SK-N-SH treated with all-trans-retinoic acid at 6 μM for 48 hours (cell line): ENCODE measurements at regions not wholly inside any gene's neighbourhood (a gene's known extent, or its start where the extent isn't known, plus 50 kb on each side); places are given as distances from the start of the nearest gene placed in this dataset.

Source experiments
- ARNTL ChIP-seq: fragments of 450-650 bp; formaldehyde crosslinking; IDR thresholded peaks from 2 replicates; pipeline ENCODE4 v1.5.0; 2020; ENCODE audit warnings: low read depth, mild to moderate bottlenecking, moderate library complexity, borderline replicate concordance
- PATZ1 ChIP-seq: fragments of 250-450 bp; sonication (Bioruptor Pico); IDR thresholded peaks from 2 replicates; pipeline ENCODE4 v1.8.0; 2020; ENCODE audit warnings: mild to moderate bottlenecking, moderate library complexity, borderline replicate concordance
- ZFP30 ChIP-seq: fragments of 450-650 bp; formaldehyde crosslinking; IDR thresholded peaks from 2 replicates; pipeline ENCODE4 v1.5.0; 2022; ENCODE audit warnings: mild to moderate bottlenecking, moderate library complexity

DNA sequence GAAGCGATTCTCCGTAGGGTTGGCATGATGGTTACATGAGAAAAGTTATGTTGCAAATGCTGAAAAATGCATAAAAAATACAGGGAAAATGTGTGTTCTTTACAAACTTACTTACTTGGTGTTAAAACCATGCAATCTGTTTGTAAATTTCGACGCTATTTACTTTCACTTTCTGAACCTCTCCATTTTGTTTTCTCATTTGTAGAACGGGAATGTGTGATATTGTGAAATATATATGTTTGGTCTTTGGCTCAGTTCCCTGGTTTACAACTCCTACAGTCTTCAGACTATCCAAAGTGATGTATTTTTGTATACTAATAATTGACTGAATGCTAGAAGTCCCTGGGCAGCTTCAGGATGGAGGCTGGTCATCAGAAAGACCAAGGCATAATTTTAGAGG lies 982.3 kb downstream of the ADGRL2 start:
- no peak for TF ChIP-seq ARNTL
- TF ChIP-seq PATZ1 (CRISPR knock-in tag) = no peak
- no peak for TF ChIP-seq ZFP30 (CRISPR knock-in tag)
